HEK293 (cell line): ENCODE measurements at regions not wholly inside any gene's neighbourhood (a gene's known extent, or its start where the extent isn't known, plus 50 kb on each side); places are given as distances from the start of the nearest gene placed in this dataset.

Experiments used
- CTCF ChIA-PET: fragments of 350-600 bp; formaldehyde crosslinking; extraction: SDS; loops from one replicate; lab custom pipeline; 2021; ENCODE audit warnings: antibody characterized with exemption; lab: Yijun Ruan, JAX
- POLR2A ChIA-PET: fragments of 300-600 bp; formaldehyde crosslinking; extraction: SDS; loops from one replicate; lab custom pipeline; 2020; ENCODE audit warnings: antibody characterized with exemption, inconsistent platforms; lab: Yijun Ruan, JAX
- H3K27ac ChIP-seq: fragments of 200-500 bp; sonication (Bioruptor generic); 2 replicates; pipeline ENCODE4 v1.5.1; 2014; ENCODE audit warnings: low read depth, low read length, control low read depth, inconsistent platforms; ENCODE audit errors: extremely low read depth
- H3K36me3 ChIP-seq, 2 experiments: fragments of 200-500 bp in 1 of 2; sonication (Bioruptor generic) in 1 of 2; 1 replicate in 1 of 2; 2 replicates in 1 of 2; pipeline ENCODE4 v1.5.1; 2014 to 2017; ENCODE audit warnings: inconsistent platforms in 2 of 2, low read length in 2 of 2; ENCODE audit not compliant: control insufficient read depth in 2 of 2, insufficient read depth in 1 of 2
- H3K4me1 ChIP-seq: fragments of 200-500 bp; sonication (Bioruptor generic); 2 replicates; pipeline ENCODE4 v1.5.1; 2014; ENCODE audit warnings: mild to moderate bottlenecking, low read length, inconsistent platforms; ENCODE audit not compliant: control insufficient read depth, insufficient read depth
- H3K4me3 ChIP-seq: 2 replicates; pipeline ENCODE4 v1.5.1; 2011; ENCODE audit warnings: low read depth, mild to moderate bottlenecking, control low read depth, low read length, moderate library complexity
- H3K9me3 ChIP-seq: fragments of 200-500 bp; sonication (Bioruptor generic); 2 replicates; pipeline ENCODE4 v1.5.1; 2014; ENCODE audit warnings: low read depth, low read length, inconsistent platforms; ENCODE audit not compliant: control insufficient read depth, insufficient read depth
- ZEB2 ChIP-seq: fragments of 450-650 bp; formaldehyde crosslinking; IDR thresholded peaks from 2 replicates; pipeline ENCODE4 v1.5.1; 2016; ENCODE audit warnings: missing biosample characterization, missing genetic modification characterization
- ZFP3 ChIP-seq: fragments of 450-650 bp; formaldehyde crosslinking; IDR thresholded peaks from 2 replicates; pipeline ENCODE4 v1.5.1; 2016; ENCODE audit warnings: low read depth, missing biosample characterization, missing genetic modification characterization
- ZNF140 ChIP-seq: fragments of 450-650 bp; formaldehyde crosslinking; IDR thresholded peaks from 2 replicates; pipeline ENCODE4 v1.5.1; 2016; ENCODE audit warnings: missing biosample characterization, missing genetic modification characterization
- ZNF155 ChIP-seq: fragments of 450-650 bp; formaldehyde crosslinking; IDR thresholded peaks from 2 replicates; pipeline ENCODE4 v1.5.1; 2016; ENCODE audit warnings: missing biosample characterization, missing genetic modification characterization
- ZNF37A ChIP-seq: fragments of 450-650 bp; IDR thresholded peaks from 2 replicates; pipeline ENCODE4 v1.5.1; 2018; ENCODE audit warnings: missing biosample characterization, missing genetic modification characterization
- ZNF404 ChIP-seq: fragments of 450-650 bp; formaldehyde crosslinking; IDR thresholded peaks from 2 replicates; pipeline ENCODE4 v1.5.1; 2017; ENCODE audit warnings: missing biosample characterization, missing genetic modification characterization
- ZNF48 ChIP-seq: fragments of 450-650 bp; formaldehyde crosslinking; IDR thresholded peaks from 2 replicates; pipeline ENCODE4 v1.5.1; 2016; ENCODE audit warnings: missing biosample characterization, missing genetic modification characterization
- ZNF510 ChIP-seq: fragments of 450-650 bp; formaldehyde crosslinking; IDR thresholded peaks from 2 replicates; pipeline ENCODE4 v1.5.1; 2018; ENCODE audit warnings: mild to moderate bottlenecking, missing genetic modification characterization, missing biosample characterization; ENCODE audit not compliant: insufficient replicate concordance
- ZNF514 ChIP-seq: fragments of 450-650 bp; formaldehyde crosslinking; IDR thresholded peaks from 2 replicates; pipeline ENCODE4 v1.5.1; 2016; ENCODE audit warnings: missing biosample characterization, missing genetic modification characterization
- ZNF549 ChIP-seq: fragments of 450-650 bp; IDR thresholded peaks from 2 replicates; pipeline ENCODE4 v1.5.1; 2018; ENCODE audit warnings: missing biosample characterization, missing genetic modification characterization, mild to moderate bottlenecking, inconsistent platforms, moderate library complexity
- ZNF558 ChIP-seq: fragments of 450-650 bp; formaldehyde crosslinking; IDR thresholded peaks from 2 replicates; pipeline ENCODE4 v1.5.1; 2016; ENCODE audit warnings: missing biosample characterization, missing genetic modification characterization
- ZNF610 ChIP-seq: fragments of 450-650 bp; formaldehyde crosslinking; IDR thresholded peaks from 2 replicates; pipeline ENCODE4 v1.5.1; 2016; ENCODE audit warnings: missing biosample characterization, missing genetic modification characterization, borderline replicate concordance
- ZNF629 ChIP-seq: fragments of 450-650 bp; formaldehyde crosslinking; IDR thresholded peaks from 2 replicates; pipeline ENCODE4 v1.5.1; 2017; ENCODE audit warnings: missing biosample characterization, missing genetic modification characterization
- ZNF677 ChIP-seq: fragments of 450-650 bp; IDR thresholded peaks from 2 replicates; pipeline ENCODE4 v1.5.0; 2018; ENCODE audit warnings: missing biosample characterization, mild to moderate bottlenecking, missing genetic modification characterization, moderate library complexity
- ZNF747 ChIP-seq: fragments of 450-650 bp; formaldehyde crosslinking; IDR thresholded peaks from 2 replicates; pipeline ENCODE4 v1.5.1; 2016; ENCODE audit warnings: missing biosample characterization, missing genetic modification characterization
- TF ChIP-seq, protein P1 (sequence below): fragments of 450-650 bp; formaldehyde crosslinking; IDR thresholded peaks from 2 replicates; pipeline ENCODE4 v1.5.1; 2016; ENCODE audit warnings: missing biosample characterization, missing genetic modification characterization
- TF ChIP-seq, protein P2 (sequence below): sonication (generic); formaldehyde crosslinking; IDR thresholded peaks from 2 replicates; pipeline ENCODE4 v1.8.1; 2022; ENCODE audit warnings: mild to moderate bottlenecking, moderate library complexity, missing genetic modification reagents
- TF ChIP-seq, protein P3 (sequence below): fragments of 450-650 bp; formaldehyde crosslinking; IDR thresholded peaks from 2 replicates; pipeline ENCODE4 v1.5.1; 2016; ENCODE audit warnings: missing biosample characterization, missing genetic modification characterization, borderline replicate concordance
- TF ChIP-seq, protein P4 (sequence below): fragments of 450-650 bp; formaldehyde crosslinking; IDR thresholded peaks from 2 replicates; pipeline ENCODE4 v1.5.1; 2016; ENCODE audit warnings: missing biosample characterization, missing genetic modification characterization
- TF ChIP-seq, protein P5 (sequence below): fragments of 450-650 bp; formaldehyde crosslinking; IDR thresholded peaks from 2 replicates; pipeline ENCODE4 v1.5.1; 2016; ENCODE audit warnings: missing biosample characterization, missing genetic modification characterization
- TF ChIP-seq, protein P6 (sequence below): fragments of 450-650 bp; formaldehyde crosslinking; IDR thresholded peaks from 2 replicates; pipeline ENCODE4 v1.5.1; 2016; ENCODE audit warnings: missing biosample characterization, missing genetic modification characterization

DNA sequence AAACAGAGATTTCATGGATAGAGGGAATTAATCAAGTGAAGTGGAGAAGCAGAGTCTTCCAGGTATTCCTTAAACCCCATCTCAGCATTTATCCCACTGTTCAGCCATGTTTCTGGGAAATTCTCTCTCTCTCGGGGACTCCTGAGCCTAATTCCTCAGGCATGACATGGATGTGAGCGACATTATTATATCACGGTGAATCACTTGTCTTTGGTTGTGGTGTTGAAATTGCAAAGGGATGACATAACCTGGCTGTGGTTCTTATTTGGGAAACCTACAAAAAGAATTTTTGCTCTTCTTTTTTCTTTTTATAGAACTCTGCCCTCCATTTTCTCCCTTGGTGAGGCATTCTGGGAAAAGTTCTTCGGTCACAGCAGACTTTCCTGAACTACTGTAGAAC lies 457.9 kb upstream of the PTGER4 start:
- Histone ChIP-seq H3K27ac (no peak overlapping the region), H3K4me1 (no peaks in the 10 kb centered on the region), H3K9me3 (no peaks in the 10 kb centered on the region), H3K4me3 (no peak overlapping the region), H3K36me3 (no peaks in the 10 kb centered on the region)
- ChIA-PET POLR2A (no interaction called here), CTCF (no interaction called here)
- TF ChIP-seq ZNF610 (tag by site-specific recombination) (no peak), ZNF404 (tag by site-specific recombination) (no peak)
- TF ChIP-seq, all 188 proteins: peak for 0

DNA sequence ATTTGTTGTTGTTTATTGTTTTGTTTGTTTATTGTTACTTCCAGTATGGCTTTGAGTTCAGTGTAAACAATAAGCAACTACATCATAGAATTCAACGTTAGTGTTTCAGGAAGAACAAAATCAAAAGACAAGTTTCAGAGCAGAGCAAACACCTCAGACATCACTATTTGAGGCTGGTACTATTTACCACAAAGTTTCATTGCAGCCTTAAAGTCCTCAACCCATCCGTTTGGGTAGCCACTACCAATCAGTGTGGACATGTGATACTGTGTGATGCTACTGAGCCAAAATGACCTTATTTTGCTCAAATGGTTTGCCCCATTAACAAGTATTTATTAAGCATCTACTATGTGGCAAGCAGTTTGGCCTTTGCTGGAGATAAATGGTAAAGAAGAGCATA lies 458.5 kb upstream of the PTGER4 start:
- TF ChIP-seq ZNF140 (tag by site-specific recombination) (no peak), ZNF549 (tag by site-specific recombination) (no peak), ZNF48 (tag by site-specific recombination) (no peak), ZNF37A (tag by site-specific recombination) (no peak)
- TF ChIP-seq, protein P1, sequence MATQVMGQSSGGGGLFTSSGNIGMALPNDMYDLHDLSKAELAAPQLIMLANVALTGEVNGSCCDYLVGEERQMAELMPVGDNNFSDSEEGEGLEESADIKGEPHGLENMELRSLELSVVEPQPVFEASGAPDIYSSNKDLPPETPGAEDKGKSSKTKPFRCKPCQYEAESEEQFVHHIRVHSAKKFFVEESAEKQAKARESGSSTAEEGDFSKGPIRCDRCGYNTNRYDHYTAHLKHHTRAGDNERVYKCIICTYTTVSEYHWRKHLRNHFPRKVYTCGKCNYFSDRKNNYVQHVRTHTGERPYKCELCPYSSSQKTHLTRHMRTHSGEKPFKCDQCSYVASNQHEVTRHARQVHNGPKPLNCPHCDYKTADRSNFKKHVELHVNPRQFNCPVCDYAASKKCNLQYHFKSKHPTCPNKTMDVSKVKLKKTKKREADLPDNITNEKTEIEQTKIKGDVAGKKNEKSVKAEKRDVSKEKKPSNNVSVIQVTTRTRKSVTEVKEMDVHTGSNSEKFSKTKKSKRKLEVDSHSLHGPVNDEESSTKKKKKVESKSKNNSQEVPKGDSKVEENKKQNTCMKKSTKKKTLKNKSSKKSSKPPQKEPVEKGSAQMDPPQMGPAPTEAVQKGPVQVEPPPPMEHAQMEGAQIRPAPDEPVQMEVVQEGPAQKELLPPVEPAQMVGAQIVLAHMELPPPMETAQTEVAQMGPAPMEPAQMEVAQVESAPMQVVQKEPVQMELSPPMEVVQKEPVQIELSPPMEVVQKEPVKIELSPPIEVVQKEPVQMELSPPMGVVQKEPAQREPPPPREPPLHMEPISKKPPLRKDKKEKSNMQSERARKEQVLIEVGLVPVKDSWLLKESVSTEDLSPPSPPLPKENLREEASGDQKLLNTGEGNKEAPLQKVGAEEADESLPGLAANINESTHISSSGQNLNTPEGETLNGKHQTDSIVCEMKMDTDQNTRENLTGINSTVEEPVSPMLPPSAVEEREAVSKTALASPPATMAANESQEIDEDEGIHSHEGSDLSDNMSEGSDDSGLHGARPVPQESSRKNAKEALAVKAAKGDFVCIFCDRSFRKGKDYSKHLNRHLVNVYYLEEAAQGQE (tag by site-specific recombination) = no peak
- TF ChIP-seq, all 188 proteins: peak for 0
- H3K27ac ChIP-seq = no peak overlapping the region
- H3K36me3 ChIP-seq = no peaks in the 10 kb centered on the region
- H3K4me3 ChIP-seq = no peak overlapping the region
- POLR2A ChIA-PET = no interaction called here
- CTCF ChIA-PET = no interaction called here
- no peaks in the 10 kb centered on the region for H3K4me1 ChIP-seq
- no peaks in the 10 kb centered on the region for H3K9me3 ChIP-seq

DNA sequence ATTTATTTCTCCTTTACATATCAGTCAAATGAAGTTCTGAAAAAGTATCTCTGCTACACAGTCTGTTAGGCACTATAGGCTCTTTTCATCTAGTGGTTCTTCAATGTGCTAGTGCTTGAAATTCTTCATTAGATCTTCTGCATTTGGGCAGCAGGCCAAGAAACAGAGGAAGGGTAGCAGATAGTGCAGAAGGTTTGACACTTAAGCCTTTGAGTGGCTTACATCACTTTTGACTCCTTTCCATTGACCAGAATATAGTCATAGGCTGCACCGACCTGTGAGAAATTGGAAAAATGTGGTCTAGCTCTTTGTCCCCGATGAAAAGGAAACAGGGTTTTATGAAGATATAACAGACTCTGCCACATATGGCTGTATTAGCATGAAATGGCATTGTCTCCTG lies 459.5 kb upstream of the PTGER4 start:
- H3K36me3 ChIP-seq = no peaks in the 10 kb centered on the region
- ChIA-PET CTCF (interaction anchor here (0.6 kb wide), 1 partner anchor 131 kb away, joined by 3 read pairs; no protein-coding TSS in a partner anchor), POLR2A (no interaction called here)
- H3K9me3 ChIP-seq = no peaks in the 10 kb centered on the region
- H3K27ac ChIP-seq = no peak overlapping the region
- H3K4me3 ChIP-seq = no peak overlapping the region
- H3K4me1 ChIP-seq = no peaks in the 10 kb centered on the region
- TF ChIP-seq, protein P2, sequence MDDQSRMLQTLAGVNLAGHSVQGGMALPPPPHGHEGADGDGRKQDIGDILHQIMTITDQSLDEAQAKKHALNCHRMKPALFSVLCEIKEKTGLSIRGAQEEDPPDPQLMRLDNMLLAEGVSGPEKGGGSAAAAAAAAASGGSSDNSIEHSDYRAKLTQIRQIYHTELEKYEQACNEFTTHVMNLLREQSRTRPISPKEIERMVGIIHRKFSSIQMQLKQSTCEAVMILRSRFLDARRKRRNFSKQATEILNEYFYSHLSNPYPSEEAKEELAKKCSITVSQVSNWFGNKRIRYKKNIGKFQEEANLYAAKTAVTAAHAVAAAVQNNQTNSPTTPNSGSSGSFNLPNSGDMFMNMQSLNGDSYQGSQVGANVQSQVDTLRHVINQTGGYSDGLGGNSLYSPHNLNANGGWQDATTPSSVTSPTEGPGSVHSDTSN (CRISPR knock-in tag) = no peak
- TF ChIP-seq ZNF558 = no peak
- TF ChIP-seq ZFP3 (tag by site-specific recombination) = no peak
- TF ChIP-seq, protein P3, sequence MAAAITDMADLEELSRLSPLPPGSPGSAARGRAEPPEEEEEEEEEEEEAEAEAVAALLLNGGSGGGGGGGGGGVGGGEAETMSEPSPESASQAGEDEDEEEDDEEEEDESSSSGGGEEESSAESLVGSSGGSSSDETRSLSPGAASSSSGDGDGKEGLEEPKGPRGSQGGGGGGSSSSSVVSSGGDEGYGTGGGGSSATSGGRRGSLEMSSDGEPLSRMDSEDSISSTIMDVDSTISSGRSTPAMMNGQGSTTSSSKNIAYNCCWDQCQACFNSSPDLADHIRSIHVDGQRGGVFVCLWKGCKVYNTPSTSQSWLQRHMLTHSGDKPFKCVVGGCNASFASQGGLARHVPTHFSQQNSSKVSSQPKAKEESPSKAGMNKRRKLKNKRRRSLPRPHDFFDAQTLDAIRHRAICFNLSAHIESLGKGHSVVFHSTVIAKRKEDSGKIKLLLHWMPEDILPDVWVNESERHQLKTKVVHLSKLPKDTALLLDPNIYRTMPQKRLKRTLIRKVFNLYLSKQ = no peak
- TF ChIP-seq ZNF677 (tag by site-specific recombination) = no peak
- no peak for TF ChIP-seq ZNF747 (tag by site-specific recombination)
- TF ChIP-seq, protein P4, sequence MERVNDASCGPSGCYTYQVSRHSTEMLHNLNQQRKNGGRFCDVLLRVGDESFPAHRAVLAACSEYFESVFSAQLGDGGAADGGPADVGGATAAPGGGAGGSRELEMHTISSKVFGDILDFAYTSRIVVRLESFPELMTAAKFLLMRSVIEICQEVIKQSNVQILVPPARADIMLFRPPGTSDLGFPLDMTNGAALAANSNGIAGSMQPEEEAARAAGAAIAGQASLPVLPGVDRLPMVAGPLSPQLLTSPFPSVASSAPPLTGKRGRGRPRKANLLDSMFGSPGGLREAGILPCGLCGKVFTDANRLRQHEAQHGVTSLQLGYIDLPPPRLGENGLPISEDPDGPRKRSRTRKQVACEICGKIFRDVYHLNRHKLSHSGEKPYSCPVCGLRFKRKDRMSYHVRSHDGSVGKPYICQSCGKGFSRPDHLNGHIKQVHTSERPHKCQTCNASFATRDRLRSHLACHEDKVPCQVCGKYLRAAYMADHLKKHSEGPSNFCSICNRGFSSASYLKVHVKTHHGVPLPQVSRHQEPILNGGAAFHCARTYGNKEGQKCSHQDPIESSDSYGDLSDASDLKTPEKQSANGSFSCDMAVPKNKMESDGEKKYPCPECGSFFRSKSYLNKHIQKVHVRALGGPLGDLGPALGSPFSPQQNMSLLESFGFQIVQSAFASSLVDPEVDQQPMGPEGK (tag by site-specific recombination) = no peak
- TF ChIP-seq ZNF514 (tag by site-specific recombination) = no peak
- TF ChIP-seq ZNF510 = no peak
- TF ChIP-seq ZEB2 (tag by site-specific recombination) = no peak
- TF ChIP-seq, protein P5, sequence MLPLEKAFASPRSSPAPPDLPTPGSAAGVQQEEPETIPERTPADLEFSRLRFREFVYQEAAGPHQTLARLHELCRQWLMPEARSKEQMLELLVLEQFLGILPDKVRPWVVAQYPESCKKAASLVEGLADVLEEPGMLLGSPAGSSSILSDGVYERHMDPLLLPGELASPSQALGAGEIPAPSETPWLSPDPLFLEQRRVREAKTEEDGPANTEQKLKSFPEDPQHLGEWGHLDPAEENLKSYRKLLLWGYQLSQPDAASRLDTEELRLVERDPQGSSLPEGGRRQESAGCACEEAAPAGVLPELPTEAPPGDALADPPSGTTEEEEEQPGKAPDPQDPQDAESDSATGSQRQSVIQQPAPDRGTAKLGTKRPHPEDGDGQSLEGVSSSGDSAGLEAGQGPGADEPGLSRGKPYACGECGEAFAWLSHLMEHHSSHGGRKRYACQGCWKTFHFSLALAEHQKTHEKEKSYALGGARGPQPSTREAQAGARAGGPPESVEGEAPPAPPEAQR (tag by site-specific recombination) = no peak
- TF ChIP-seq, protein P6, sequence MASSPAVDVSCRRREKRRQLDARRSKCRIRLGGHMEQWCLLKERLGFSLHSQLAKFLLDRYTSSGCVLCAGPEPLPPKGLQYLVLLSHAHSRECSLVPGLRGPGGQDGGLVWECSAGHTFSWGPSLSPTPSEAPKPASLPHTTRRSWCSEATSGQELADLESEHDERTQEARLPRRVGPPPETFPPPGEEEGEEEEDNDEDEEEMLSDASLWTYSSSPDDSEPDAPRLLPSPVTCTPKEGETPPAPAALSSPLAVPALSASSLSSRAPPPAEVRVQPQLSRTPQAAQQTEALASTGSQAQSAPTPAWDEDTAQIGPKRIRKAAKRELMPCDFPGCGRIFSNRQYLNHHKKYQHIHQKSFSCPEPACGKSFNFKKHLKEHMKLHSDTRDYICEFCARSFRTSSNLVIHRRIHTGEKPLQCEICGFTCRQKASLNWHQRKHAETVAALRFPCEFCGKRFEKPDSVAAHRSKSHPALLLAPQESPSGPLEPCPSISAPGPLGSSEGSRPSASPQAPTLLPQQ = no peak
- no peak for TF ChIP-seq ZNF155 (tag by site-specific recombination)
- no peak for TF ChIP-seq ZNF629
